Thyroid gland (tissue), 4 donors: ENCODE measurements at regions not wholly inside any gene's neighbourhood (a gene's known extent, or its start where the extent isn't known, plus 50 kb on each side); places are given as distances from the start of the nearest gene placed in this dataset.

Experiments used
- DNase-seq, 2 donors: peaks; one replicate each; pipeline ENCODE4 v3.0.0-alpha.2; 2019
- H3K27ac ChIP-seq, 3 donors: fragments of 200-600 bp; sonication (generic); 1 replicate in 2 of 3; 2 replicates in 1 of 3; pipeline ENCODE4 v1.5.1; 2016 to 2019; ENCODE audit warnings: mild to moderate bottlenecking in 1 of 3, moderate library complexity in 1 of 3
- H3K27me3 ChIP-seq: fragments of 200-600 bp; sonication (generic); one replicate; pipeline ENCODE4 v1.5.1; 2019
- H3K36me3 ChIP-seq, 2 donors: fragments of 200-600 bp; sonication (generic); one replicate each; pipeline ENCODE4 v1.5.1; 2016 to 2019
- H3K4me1 ChIP-seq, 2 donors: fragments of 200-600 bp; sonication (generic); one replicate each; pipeline ENCODE4 v1.5.1; 2017 to 2019
- H3K4me3 ChIP-seq, 3 donors: fragments of 200-600 bp; sonication (generic); replicated peaks in 1 of 3; 1 replicate in 2 of 3; 2 replicates in 1 of 3; pipeline ENCODE4 v1.5.1; 2016; ENCODE audit warnings: mild to moderate bottlenecking in 1 of 3
- H3K9me3 ChIP-seq: fragments of 200-600 bp; sonication (generic); one replicate; pipeline ENCODE4 v1.5.1; 2017
- POLR2A ChIP-seq, 2 donors: fragments of 450-650 bp; IDR thresholded peaks; one replicate each; pipeline ENCODE4 v1.6.1; 2017; ENCODE audit warnings: antibody characterized with exemption in 2 of 2, mild to moderate bottlenecking in 2 of 2, moderate library complexity in 1 of 2
- WGBS, 2 donors: methylation state at CpG; one replicate each; pipeline ENCODE4 v1.1.5; 2017; 5-methylcytosine and 5-hydroxymethylcytosine counted together
- intact Hi-C: fragments of 100-400 bp; cut with DNase I; formaldehyde crosslinking; loops from one replicate; pipeline ENCODE4 v1.15.1; 2023
- TF ChIP-seq, protein P1 (sequence below), 6 experiments: fragments of 200-600 bp in 3 of 6; fragments of 450-650 bp in 3 of 6; sonication (generic) in 3 of 6; IDR thresholded peaks; one replicate each; pipeline ENCODE4 v1.5.1; 2016 to 2019; ENCODE audit warnings: antibody characterized with exemption in 6 of 6, mild to moderate bottlenecking in 2 of 6, inconsistent platforms in 1 of 6, moderate library complexity in 1 of 6

DNA sequence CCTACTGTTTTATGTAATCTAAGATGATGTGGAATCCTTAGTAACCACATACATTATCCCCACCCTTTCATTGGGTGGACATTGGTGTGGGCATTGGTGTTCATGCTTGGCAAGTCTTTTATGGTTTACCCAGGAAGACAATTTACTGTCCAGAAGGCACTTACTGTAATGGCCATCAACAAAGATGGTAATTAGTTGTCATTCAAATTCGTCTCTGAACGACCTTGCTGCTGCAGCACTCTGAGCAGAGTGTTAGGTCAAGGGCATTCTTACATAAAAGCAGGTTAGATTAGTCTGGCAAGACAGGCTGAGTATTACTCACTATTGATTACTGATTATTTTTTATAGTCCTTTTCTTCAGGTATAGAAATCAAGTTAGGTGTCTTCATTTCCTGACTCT, 447.9 kb downstream of the XIRP2 start:
- Histone ChIP-seq H3K9me3 (no peaks in the 10 kb centered on the region), H3K36me3 (no peaks in the 10 kb centered on the region), H3K4me3 (no peak overlapping the region), H3K27me3 (no peaks in the 10 kb centered on the region), H3K27ac (no peak overlapping the region), H3K4me1 (no peaks in the 10 kb centered on the region)
- DNase-seq, result no peak
- WGBS, 2 donors, result 69 to 73% methylated on average over 2 of the region's 2 CpGs
- TF ChIP-seq, protein P1, sequence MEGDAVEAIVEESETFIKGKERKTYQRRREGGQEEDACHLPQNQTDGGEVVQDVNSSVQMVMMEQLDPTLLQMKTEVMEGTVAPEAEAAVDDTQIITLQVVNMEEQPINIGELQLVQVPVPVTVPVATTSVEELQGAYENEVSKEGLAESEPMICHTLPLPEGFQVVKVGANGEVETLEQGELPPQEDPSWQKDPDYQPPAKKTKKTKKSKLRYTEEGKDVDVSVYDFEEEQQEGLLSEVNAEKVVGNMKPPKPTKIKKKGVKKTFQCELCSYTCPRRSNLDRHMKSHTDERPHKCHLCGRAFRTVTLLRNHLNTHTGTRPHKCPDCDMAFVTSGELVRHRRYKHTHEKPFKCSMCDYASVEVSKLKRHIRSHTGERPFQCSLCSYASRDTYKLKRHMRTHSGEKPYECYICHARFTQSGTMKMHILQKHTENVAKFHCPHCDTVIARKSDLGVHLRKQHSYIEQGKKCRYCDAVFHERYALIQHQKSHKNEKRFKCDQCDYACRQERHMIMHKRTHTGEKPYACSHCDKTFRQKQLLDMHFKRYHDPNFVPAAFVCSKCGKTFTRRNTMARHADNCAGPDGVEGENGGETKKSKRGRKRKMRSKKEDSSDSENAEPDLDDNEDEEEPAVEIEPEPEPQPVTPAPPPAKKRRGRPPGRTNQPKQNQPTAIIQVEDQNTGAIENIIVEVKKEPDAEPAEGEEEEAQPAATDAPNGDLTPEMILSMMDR (IDR thresholded peaks at IDR 0.05), result no peak
- TF ChIP-seq POLR2A (IDR thresholded peaks at IDR 0.05), result no peak
- intact Hi-C loops, result no loop called here

GRCh38 chr2:167335541-167335992, 447.3 kb downstream of the XIRP2 start:
- H3K27ac ChIP-seq, result no peak overlapping the region
- no peak overlapping the region for H3K4me3 ChIP-seq
- TF ChIP-seq, protein P1 (IDR thresholded peaks at IDR 0.05), result no peak
- TF ChIP-seq POLR2A (IDR thresholded peaks at IDR 0.05), result no peak
- no peaks in the 10 kb centered on the region for H3K4me1 ChIP-seq
- WGBS, 2 donors, result 89 to 91% methylated on average over 2 of the region's 2 CpGs
- H3K27me3 ChIP-seq, result no peaks in the 10 kb centered on the region
- DNase-seq, result no peak
- intact Hi-C loops, result no loop called here
- no peaks in the 10 kb centered on the region for H3K36me3 ChIP-seq
- no peaks in the 10 kb centered on the region for H3K9me3 ChIP-seq

- Histone ChIP-seq H3K27ac (no peak overlapping the region), H3K27me3 (no peaks in the 10 kb centered on the region), H3K4me3 (no peak overlapping the region), H3K36me3 (no peaks in the 10 kb centered on the region), H3K4me1 (no peaks in the 10 kb centered on the region), H3K9me3 (no peaks in the 10 kb centered on the region)
- no peak for DNase-seq
- no peak for TF ChIP-seq POLR2A (IDR thresholded peaks at IDR 0.05)
- TF ChIP-seq, protein P1 (IDR thresholded peaks at IDR 0.05), result no peak
- WGBS, 2 donors, result 38 to 41% methylated on average over 1 of the region's 1 CpG
- intact Hi-C loops, result no loop called here
Measured at GRCh38 chr2:167334146-167334742, 446.0 kb downstream of the XIRP2 start.

- intact Hi-C loops, result no loop called here
- Histone ChIP-seq H3K36me3 (no peaks in the 10 kb centered on the region), H3K4me3 (no peak overlapping the region), H3K4me1 (no peaks in the 10 kb centered on the region), H3K27ac (no peak overlapping the region), H3K27me3 (no peaks in the 10 kb centered on the region), H3K9me3 (no peaks in the 10 kb centered on the region)
- no peak for DNase-seq
- TF ChIP-seq, protein P1 (IDR thresholded peaks at IDR 0.05), result no peak
- TF ChIP-seq POLR2A (IDR thresholded peaks at IDR 0.05), result no peak
- 44% methylated on average over 3 of the region's 3 CpGs for WGBS, 2 donors
Measured at GRCh38 chr2:167333245-167333644, 445.0 kb downstream of the XIRP2 start.

DNA sequence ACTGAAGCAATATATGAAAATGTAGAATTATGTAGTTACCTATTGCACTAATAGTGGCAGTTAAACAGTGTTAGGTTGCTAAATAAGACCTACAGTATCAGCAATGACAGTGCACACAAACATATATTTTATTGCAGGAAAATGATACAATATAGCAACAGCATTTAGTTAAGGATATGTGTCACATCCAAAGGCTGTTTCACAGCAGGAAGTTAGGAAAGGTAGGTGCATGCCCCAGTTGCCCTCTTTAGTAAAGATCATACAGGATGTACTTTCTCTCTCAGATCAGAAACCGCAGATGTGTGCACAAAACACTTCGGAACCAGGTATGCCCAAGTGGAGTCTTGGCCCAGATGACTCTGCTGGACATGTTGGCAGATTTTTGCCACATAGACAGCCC, 444.1 kb downstream of the XIRP2 start:
- no peaks in the 10 kb centered on the region for H3K36me3 ChIP-seq
- intact Hi-C loops, result no loop called here
- WGBS, 2 donors, result 71 to 75% methylated on average over 2 of the region's 2 CpGs
- DNase-seq, result no peak
- no peaks in the 10 kb centered on the region for H3K9me3 ChIP-seq
- no peaks in the 10 kb centered on the region for H3K4me1 ChIP-seq
- no peak overlapping the region for H3K4me3 ChIP-seq
- no peak overlapping the region for H3K27ac ChIP-seq
- H3K27me3 ChIP-seq, result no peaks in the 10 kb centered on the region
- TF ChIP-seq, protein P1 (IDR thresholded peaks at IDR 0.05), result no peak
- no peak for TF ChIP-seq POLR2A (IDR thresholded peaks at IDR 0.05)
